Activated naive CD8-positive, alpha-beta T cell treated with anti-CD3 and anti-CD28 coated beads for 36 hours (primary cell): ENCODE measurements at regions not wholly inside any gene's neighbourhood (a gene's known extent, or its start where the extent isn't known, plus 50 kb on each side); places are given as distances from the start of the nearest gene placed in this dataset.

Source experiments
- DNase-seq: peaks from one replicate; pipeline ENCODE4 v3.0.0; 2021
- H3K27ac Mint-ChIP-seq: one replicate; pipeline ENCODE4 v1.8.0; 2022; ENCODE audit warnings: mild to moderate bottlenecking, moderate library complexity, mixed read lengths
- H3K27me3 Mint-ChIP-seq: one replicate; pipeline ENCODE4 v1.8.0; 2022; ENCODE audit warnings: mild to moderate bottlenecking, mixed read lengths
- H3K36me3 Mint-ChIP-seq: one replicate; pipeline ENCODE4 v1.8.0; 2021; ENCODE audit warnings: mild to moderate bottlenecking, mixed read lengths
- H3K4me1 Mint-ChIP-seq: one replicate; pipeline ENCODE4 v1.8.0; 2021; ENCODE audit warnings: mixed read lengths
- H3K4me3 Mint-ChIP-seq: one replicate; pipeline ENCODE4 v1.8.0; 2022; ENCODE audit warnings: mild to moderate bottlenecking, moderate library complexity, mixed read lengths
- H3K9me3 Mint-ChIP-seq: one replicate; pipeline ENCODE4 v1.8.0; 2022; ENCODE audit warnings: mixed read lengths

GRCh38 chr6:113565306-113565705 lies 291.8 kb upstream of the MARCKS start:
- Mint-ChIP-seq H3K4me1 (no peaks in the 10 kb centered on the region), H3K36me3 (no peaks in the 10 kb centered on the region), H3K27me3 (peaks cover 14% of the 10 kb centered on the region), H3K4me3 (no peak overlapping the region), H3K9me3 (no peaks in the 10 kb centered on the region), H3K27ac (no peak overlapping the region)
- DNase-seq, result no peak

GRCh38 chr6:113570161-113570560 lies 287.0 kb upstream of the MARCKS start:
- DNase-seq, result no peak
- Mint-ChIP-seq H3K36me3 (no peaks in the 10 kb centered on the region), H3K4me1 (no peaks in the 10 kb centered on the region), H3K27me3 (peaks cover 8% of the 10 kb centered on the region), H3K4me3 (no peak overlapping the region), H3K27ac (no peak overlapping the region), H3K9me3 (peaks cover 3% of the 10 kb centered on the region)

GRCh38 chr6:113570641-113571040 lies 286.5 kb upstream of the MARCKS start:
- Mint-ChIP-seq H3K9me3 (peaks cover 3% of the 10 kb centered on the region), H3K36me3 (no peaks in the 10 kb centered on the region), H3K27me3 (peaks cover 5% of the 10 kb centered on the region), H3K4me1 (no peaks in the 10 kb centered on the region), H3K4me3 (no peak overlapping the region), H3K27ac (no peak overlapping the region)
- DNase-seq, result no peak

- peaks cover 7% of the 10 kb centered on the region for H3K9me3 Mint-ChIP-seq
- no peak for DNase-seq
- H3K36me3 Mint-ChIP-seq, result no peaks in the 10 kb centered on the region
- H3K4me1 Mint-ChIP-seq, result no peaks in the 10 kb centered on the region
- no peak overlapping the region for H3K27ac Mint-ChIP-seq
- H3K27me3 Mint-ChIP-seq, result peaks cover 12% of the 10 kb centered on the region
- H3K4me3 Mint-ChIP-seq, result no peak overlapping the region
These were observed 283.0 kb upstream of the MARCKS start for GRCh38 chr6:113574147-113574546.

GRCh38 chr6:113576310-113576709 lies 280.8 kb upstream of the MARCKS start:
- H3K27me3 Mint-ChIP-seq, result peaks cover 17% of the 10 kb centered on the region
- peaks cover 8% of the 10 kb centered on the region for H3K9me3 Mint-ChIP-seq
- DNase-seq, result no peak
- H3K36me3 Mint-ChIP-seq, result no peaks in the 10 kb centered on the region
- H3K4me1 Mint-ChIP-seq, result no peaks in the 10 kb centered on the region
- H3K27ac Mint-ChIP-seq, result no peak overlapping the region
- no peak overlapping the region for H3K4me3 Mint-ChIP-seq

GRCh38 chr6:113578691-113579090 lies 278.5 kb upstream of the MARCKS start:
- no peak for DNase-seq
- no peaks in the 10 kb centered on the region for H3K36me3 Mint-ChIP-seq
- no peak overlapping the region for H3K27ac Mint-ChIP-seq
- no peak overlapping the region for H3K4me3 Mint-ChIP-seq
- H3K4me1 Mint-ChIP-seq, result no peaks in the 10 kb centered on the region
- peaks cover 8% of the 10 kb centered on the region for H3K9me3 Mint-ChIP-seq
- peaks cover 24% of the 10 kb centered on the region for H3K27me3 Mint-ChIP-seq

GRCh38 chr6:113584767-113585166 lies 272.4 kb upstream of the MARCKS start:
- no peak overlapping the region for H3K4me3 Mint-ChIP-seq
- no peak for DNase-seq
- H3K27ac Mint-ChIP-seq, result no peak overlapping the region
- H3K36me3 Mint-ChIP-seq, result no peaks in the 10 kb centered on the region
- H3K27me3 Mint-ChIP-seq, result peaks cover 8% of the 10 kb centered on the region
- no peaks in the 10 kb centered on the region for H3K4me1 Mint-ChIP-seq
- H3K9me3 Mint-ChIP-seq, result no peaks in the 10 kb centered on the region

GRCh38 chr6:113585246-113585645 lies 271.9 kb upstream of the MARCKS start:
- Mint-ChIP-seq H3K4me3 (no peak overlapping the region), H3K9me3 (no peaks in the 10 kb centered on the region), H3K27me3 (peaks cover 8% of the 10 kb centered on the region), H3K4me1 (no peaks in the 10 kb centered on the region), H3K36me3 (no peaks in the 10 kb centered on the region), H3K27ac (no peak overlapping the region)
- no peak for DNase-seq

- no peaks in the 10 kb centered on the region for H3K4me1 Mint-ChIP-seq
- no peaks in the 10 kb centered on the region for H3K9me3 Mint-ChIP-seq
- DNase-seq, result no peak
- no peak overlapping the region for H3K4me3 Mint-ChIP-seq
- H3K36me3 Mint-ChIP-seq, result no peaks in the 10 kb centered on the region
- no peak overlapping the region for H3K27ac Mint-ChIP-seq
- H3K27me3 Mint-ChIP-seq, result peaks cover 8% of the 10 kb centered on the region
These were observed 270.6 kb upstream of the MARCKS start for GRCh38 chr6:113586413-113587077.

- peaks cover 3% of the 10 kb centered on the region for H3K27me3 Mint-ChIP-seq
- no peak overlapping the region for H3K4me3 Mint-ChIP-seq
- no peaks in the 10 kb centered on the region for H3K36me3 Mint-ChIP-seq
- H3K9me3 Mint-ChIP-seq, result no peaks in the 10 kb centered on the region
- H3K4me1 Mint-ChIP-seq, result no peaks in the 10 kb centered on the region
- DNase-seq, result no peak
- H3K27ac Mint-ChIP-seq, result no peak overlapping the region
These were observed 270.0 kb upstream of the MARCKS start for GRCh38 chr6:113587078-113587699.

GRCh38 chr6:113588646-113589045 lies 268.5 kb upstream of the MARCKS start:
- no peak for DNase-seq
- H3K36me3 Mint-ChIP-seq, result no peaks in the 10 kb centered on the region
- no peak overlapping the region for H3K27ac Mint-ChIP-seq
- H3K4me1 Mint-ChIP-seq, result no peaks in the 10 kb centered on the region
- H3K9me3 Mint-ChIP-seq, result no peaks in the 10 kb centered on the region
- H3K27me3 Mint-ChIP-seq, result peaks cover 3% of the 10 kb centered on the region
- no peak overlapping the region for H3K4me3 Mint-ChIP-seq

- Mint-ChIP-seq H3K36me3 (no peaks in the 10 kb centered on the region), H3K27ac (no peak overlapping the region), H3K9me3 (no peaks in the 10 kb centered on the region), H3K27me3 (peaks cover 3% of the 10 kb centered on the region), H3K4me1 (no peaks in the 10 kb centered on the region), H3K4me3 (no peak overlapping the region)
- DNase-seq, result no peak
These were observed 265.0 kb upstream of the MARCKS start for GRCh38 chr6:113591896-113592827.

GRCh38 chr6:113594726-113595125 lies 262.4 kb upstream of the MARCKS start:
- Mint-ChIP-seq H3K27ac (no peak overlapping the region), H3K4me3 (no peak overlapping the region), H3K27me3 (peaks cover 3% of the 10 kb centered on the region), H3K4me1 (no peaks in the 10 kb centered on the region), H3K36me3 (no peaks in the 10 kb centered on the region), H3K9me3 (no peaks in the 10 kb centered on the region)
- no peak for DNase-seq

GRCh38 chr6:113595911-113596376 lies 261.2 kb upstream of the MARCKS start:
- Mint-ChIP-seq H3K4me1 (no peaks in the 10 kb centered on the region), H3K9me3 (peaks cover under 1% of the 10 kb centered on the region), H3K27ac (no peak overlapping the region), H3K36me3 (no peaks in the 10 kb centered on the region), H3K4me3 (no peak overlapping the region), H3K27me3 (peaks cover 3% of the 10 kb centered on the region)
- DNase-seq, result no peak
